Uterus (tissue), 2 donors: ENCODE measurements at regions not wholly inside any gene's neighbourhood (a gene's known extent, or its start where the extent isn't known, plus 50 kb on each side); places are given as distances from the start of the nearest gene placed in this dataset.

Experiments used
- POLR2A ChIP-seq, 2 donors: fragments of 450-650 bp; IDR thresholded peaks; one replicate each; pipeline ENCODE4 v1.6.1; 2016; ENCODE audit warnings: antibody characterized with exemption in 2 of 2, mild to moderate bottlenecking in 1 of 2, moderate library complexity in 1 of 2
- TF ChIP-seq, protein P1 (sequence below), 4 experiments: fragments of 200-600 bp in 2 of 4; fragments of 450-650 bp in 2 of 4; sonication (generic) in 2 of 4; IDR thresholded peaks; one replicate each; pipeline ENCODE4 v1.5.1; 2016 to 2019; ENCODE audit warnings: antibody characterized with exemption in 4 of 4, mild to moderate bottlenecking in 2 of 4, moderate library complexity in 1 of 4

DNA sequence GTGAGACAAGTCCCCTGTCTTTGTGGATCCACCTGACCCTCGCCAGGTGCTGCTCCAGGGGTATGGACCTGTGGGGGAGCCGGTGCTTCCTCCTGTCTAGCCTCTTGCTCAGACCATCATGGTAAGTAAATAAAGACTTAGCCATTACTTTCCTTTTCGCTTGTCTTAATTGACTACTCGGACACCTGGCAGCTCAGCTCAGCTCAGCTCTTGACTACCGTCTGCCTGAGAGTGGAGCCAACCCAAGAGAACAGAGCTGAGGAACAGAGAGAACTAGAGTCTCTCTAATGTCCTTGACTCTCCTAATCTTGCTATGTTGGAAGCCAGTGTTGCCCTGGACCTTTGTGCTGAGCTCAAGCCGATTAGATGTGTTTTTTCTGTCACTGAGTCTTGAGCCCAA, 170.3 kb upstream of the CXCR4 start:
- TF ChIP-seq, protein P1, sequence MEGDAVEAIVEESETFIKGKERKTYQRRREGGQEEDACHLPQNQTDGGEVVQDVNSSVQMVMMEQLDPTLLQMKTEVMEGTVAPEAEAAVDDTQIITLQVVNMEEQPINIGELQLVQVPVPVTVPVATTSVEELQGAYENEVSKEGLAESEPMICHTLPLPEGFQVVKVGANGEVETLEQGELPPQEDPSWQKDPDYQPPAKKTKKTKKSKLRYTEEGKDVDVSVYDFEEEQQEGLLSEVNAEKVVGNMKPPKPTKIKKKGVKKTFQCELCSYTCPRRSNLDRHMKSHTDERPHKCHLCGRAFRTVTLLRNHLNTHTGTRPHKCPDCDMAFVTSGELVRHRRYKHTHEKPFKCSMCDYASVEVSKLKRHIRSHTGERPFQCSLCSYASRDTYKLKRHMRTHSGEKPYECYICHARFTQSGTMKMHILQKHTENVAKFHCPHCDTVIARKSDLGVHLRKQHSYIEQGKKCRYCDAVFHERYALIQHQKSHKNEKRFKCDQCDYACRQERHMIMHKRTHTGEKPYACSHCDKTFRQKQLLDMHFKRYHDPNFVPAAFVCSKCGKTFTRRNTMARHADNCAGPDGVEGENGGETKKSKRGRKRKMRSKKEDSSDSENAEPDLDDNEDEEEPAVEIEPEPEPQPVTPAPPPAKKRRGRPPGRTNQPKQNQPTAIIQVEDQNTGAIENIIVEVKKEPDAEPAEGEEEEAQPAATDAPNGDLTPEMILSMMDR (IDR thresholded peaks at IDR 0.05): no peak
- no peak for TF ChIP-seq POLR2A (IDR thresholded peaks at IDR 0.05)
